Neural cell (in vitro differentiated cells): ENCODE measurements at regions not wholly inside any gene's neighbourhood (a gene's known extent, or its start where the extent isn't known, plus 50 kb on each side); places are given as distances from the start of the nearest gene placed in this dataset.

Source experiments
- H2AFZ ChIP-seq: fragments of 200-600, 300-800 bp; sonication (generic), shearing (Covaris generic); 2 replicates; pipeline ENCODE4 v1.6.0; 2014; ENCODE audit warnings: low read depth, mild to moderate bottlenecking, antibody characterized with exemption, low read length, moderate library complexity
- H3F3A ChIP-seq: fragments of 200-600 bp; shearing (Covaris generic); 2 replicates; pipeline ENCODE4 v1.6.1; 2016; ENCODE audit warnings: mild to moderate bottlenecking, moderate library complexity, mixed read lengths, antibody characterized with exemption, low read length; ENCODE audit not compliant: insufficient read depth, poor library complexity, severe bottlenecking
- H3K27ac ChIP-seq: fragments of 200-600, 300-800 bp; sonication (generic), shearing (Covaris generic); 2 replicates; pipeline ENCODE4 v1.5.1; 2014; ENCODE audit warnings: mild to moderate bottlenecking, low read length, moderate library complexity
- H3K27me3 ChIP-seq: fragments of 300-800, 200-600 bp; sonication (generic), shearing (Covaris generic); 2 replicates; pipeline ENCODE4 v1.6.0; 2014; ENCODE audit warnings: mild to moderate bottlenecking, low read depth, low read length, moderate library complexity; ENCODE audit not compliant: insufficient read depth
- H3K36me3 ChIP-seq: fragments of 300-800, 200-600 bp; sonication (generic), shearing (Covaris generic); 2 replicates; pipeline ENCODE4 v1.5.1; 2014; ENCODE audit warnings: mild to moderate bottlenecking, antibody characterized with exemption, low read length, moderate library complexity; ENCODE audit not compliant: insufficient read depth
- H3K4me2 ChIP-seq: fragments of 300-800, 200-600 bp; sonication (generic), shearing (Covaris generic); 2 replicates; pipeline ENCODE4 v1.6.0; 2014; ENCODE audit warnings: mild to moderate bottlenecking, low read length
- H3K4me3 ChIP-seq: fragments of 300-800, 200-600 bp; sonication (generic), shearing (Covaris generic); 2 replicates; pipeline ENCODE4 v1.5.1; 2014; ENCODE audit warnings: mild to moderate bottlenecking, low read length, moderate library complexity
- H3K79me2 ChIP-seq: fragments of 200-600 bp; shearing (Covaris generic); replicated peaks from 2 replicates; pipeline ENCODE4 v1.6.0; 2014; ENCODE audit warnings: mild to moderate bottlenecking, low read length, moderate library complexity; ENCODE audit not compliant: insufficient read depth
- H3K9ac ChIP-seq: fragments of 300-800, 200-600 bp; sonication (generic), shearing (Covaris generic); 2 replicates; pipeline ENCODE4 v1.6.1; 2016; ENCODE audit warnings: mild to moderate bottlenecking, low read length, mixed read lengths
- H3K9me2 ChIP-seq: fragments of 200-600 bp; shearing (Covaris generic); 2 replicates; pipeline ENCODE4 v1.6.1; 2016; ENCODE audit warnings: mild to moderate bottlenecking, low read length, mixed read lengths; ENCODE audit not compliant: insufficient read depth
- H3K9me3 ChIP-seq: fragments of 200-600, 300-800 bp; sonication (generic), shearing (Covaris generic); 2 replicates; pipeline ENCODE4 v1.6.1; 2016; ENCODE audit warnings: mild to moderate bottlenecking, mixed run types, low read length, moderate library complexity, mixed read lengths
- H4K20me1 ChIP-seq: fragments of 200-600 bp; shearing (Covaris generic); 2 replicates; pipeline ENCODE4 v1.6.1; 2016; ENCODE audit warnings: mild to moderate bottlenecking, mixed run types; ENCODE audit not compliant: insufficient read depth
- EP300 ChIP-seq: fragments of 450-650 bp; conservative IDR thresholded peaks from 2 replicates; pipeline ENCODE4 v1.6.1; 2014; ENCODE audit warnings: antibody characterized with exemption, mild to moderate bottlenecking, moderate library complexity; ENCODE audit not compliant: poor library complexity, severe bottlenecking
- EZH2 ChIP-seq: fragments of 200-600, 300-800 bp; shearing (Covaris generic), sonication (generic); IDR thresholded peaks from 2 replicates; pipeline ENCODE4 v1.6.1; 2014; ENCODE audit warnings: antibody characterized with exemption, low read length, borderline replicate concordance, mild to moderate bottlenecking; ENCODE audit not compliant: insufficient read depth, poor library complexity, severe bottlenecking
- MXI1 ChIP-seq: fragments of 450-650 bp; conservative IDR thresholded peaks from 2 replicates; pipeline ENCODE4 v1.6.1; 2014; ENCODE audit warnings: antibody characterized with exemption, mild to moderate bottlenecking; ENCODE audit not compliant: poor library complexity, severe bottlenecking
- POLR2AphosphoS5 ChIP-seq: IDR thresholded peaks from 2 replicates; pipeline ENCODE4 v1.6.1; 2012
- RAD21 ChIP-seq: fragments of 450-650 bp; conservative IDR thresholded peaks from 2 replicates; pipeline ENCODE4 v1.6.1; 2014; ENCODE audit warnings: antibody characterized with exemption, mild to moderate bottlenecking, moderate library complexity
- SMC3 ChIP-seq: fragments of 450-650 bp; conservative IDR thresholded peaks from 2 replicates; pipeline ENCODE4 v1.6.1; 2014; ENCODE audit warnings: antibody characterized with exemption, mild to moderate bottlenecking, moderate library complexity; ENCODE audit not compliant: poor library complexity
- TAF1 ChIP-seq: IDR thresholded peaks from 2 replicates; pipeline ENCODE4 v1.6.1; 2012; ENCODE audit warnings: low read depth
- TF ChIP-seq, protein P1 (sequence below): IDR thresholded peaks from 2 replicates; pipeline ENCODE4 v1.6.1; 2012; ENCODE audit warnings: borderline replicate concordance
- TF ChIP-seq, protein P2 (sequence below): fragments of 450-650 bp; IDR thresholded peaks from 2 replicates; pipeline ENCODE4 v1.5.1; 2014; ENCODE audit warnings: antibody characterized with exemption, mild to moderate bottlenecking, moderate library complexity; ENCODE audit not compliant: poor library complexity, severe bottlenecking

DNA sequence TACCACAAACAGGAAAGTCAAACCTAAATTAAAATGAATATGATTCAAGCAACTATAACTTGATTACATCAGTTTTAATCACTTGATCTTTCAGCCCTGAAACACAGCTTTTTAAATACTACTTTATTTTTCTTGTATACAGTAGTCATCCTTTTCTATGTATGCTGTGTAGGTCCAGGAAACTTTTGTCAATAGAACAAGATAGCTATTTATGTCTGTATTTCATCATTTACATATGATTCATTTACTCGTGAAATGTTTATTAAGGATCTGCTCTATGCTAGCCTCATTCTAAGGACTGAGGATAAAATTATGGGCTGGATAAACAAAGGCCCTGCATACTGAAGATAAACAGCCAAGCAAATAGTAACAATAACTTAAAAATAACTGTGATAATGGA lies 930.2 kb downstream of the TFAP2A start:
- Histone ChIP-seq H3K27ac (no peak overlapping the region), H3F3A (no peaks in the 10 kb centered on the region), H3K9ac (no peak overlapping the region), H3K9me2 (no peaks in the 10 kb centered on the region), H3K27me3 (no peaks in the 10 kb centered on the region), H3K4me2 (no peak overlapping the region), H3K4me3 (no peak overlapping the region), H4K20me1 (no peaks in the 10 kb centered on the region), H3K79me2 (no peaks in the 10 kb centered on the region), H3K9me3 (no peaks in the 10 kb centered on the region), H3K36me3 (no peaks in the 10 kb centered on the region), H2AFZ (no peak overlapping the region)
- TF ChIP-seq EZH2 (no peak), TAF1 (no peak), RAD21 (no peak), MXI1 (no peak), SMC3 (no peak)
- TF ChIP-seq, protein P1, sequence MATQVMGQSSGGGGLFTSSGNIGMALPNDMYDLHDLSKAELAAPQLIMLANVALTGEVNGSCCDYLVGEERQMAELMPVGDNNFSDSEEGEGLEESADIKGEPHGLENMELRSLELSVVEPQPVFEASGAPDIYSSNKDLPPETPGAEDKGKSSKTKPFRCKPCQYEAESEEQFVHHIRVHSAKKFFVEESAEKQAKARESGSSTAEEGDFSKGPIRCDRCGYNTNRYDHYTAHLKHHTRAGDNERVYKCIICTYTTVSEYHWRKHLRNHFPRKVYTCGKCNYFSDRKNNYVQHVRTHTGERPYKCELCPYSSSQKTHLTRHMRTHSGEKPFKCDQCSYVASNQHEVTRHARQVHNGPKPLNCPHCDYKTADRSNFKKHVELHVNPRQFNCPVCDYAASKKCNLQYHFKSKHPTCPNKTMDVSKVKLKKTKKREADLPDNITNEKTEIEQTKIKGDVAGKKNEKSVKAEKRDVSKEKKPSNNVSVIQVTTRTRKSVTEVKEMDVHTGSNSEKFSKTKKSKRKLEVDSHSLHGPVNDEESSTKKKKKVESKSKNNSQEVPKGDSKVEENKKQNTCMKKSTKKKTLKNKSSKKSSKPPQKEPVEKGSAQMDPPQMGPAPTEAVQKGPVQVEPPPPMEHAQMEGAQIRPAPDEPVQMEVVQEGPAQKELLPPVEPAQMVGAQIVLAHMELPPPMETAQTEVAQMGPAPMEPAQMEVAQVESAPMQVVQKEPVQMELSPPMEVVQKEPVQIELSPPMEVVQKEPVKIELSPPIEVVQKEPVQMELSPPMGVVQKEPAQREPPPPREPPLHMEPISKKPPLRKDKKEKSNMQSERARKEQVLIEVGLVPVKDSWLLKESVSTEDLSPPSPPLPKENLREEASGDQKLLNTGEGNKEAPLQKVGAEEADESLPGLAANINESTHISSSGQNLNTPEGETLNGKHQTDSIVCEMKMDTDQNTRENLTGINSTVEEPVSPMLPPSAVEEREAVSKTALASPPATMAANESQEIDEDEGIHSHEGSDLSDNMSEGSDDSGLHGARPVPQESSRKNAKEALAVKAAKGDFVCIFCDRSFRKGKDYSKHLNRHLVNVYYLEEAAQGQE, result no peak

GRCh38 chr6:9484091-9484490 lies 930.8 kb downstream of the TFAP2A start:
- no peak overlapping the region for H2AFZ ChIP-seq
- H3K27me3 ChIP-seq, result no peaks in the 10 kb centered on the region
- no peaks in the 10 kb centered on the region for H3K79me2 ChIP-seq
- H3K4me3 ChIP-seq, result no peak overlapping the region
- H3K9me2 ChIP-seq, result no peaks in the 10 kb centered on the region
- no peaks in the 10 kb centered on the region for H3K36me3 ChIP-seq
- no peaks in the 10 kb centered on the region for H4K20me1 ChIP-seq
- TF ChIP-seq, protein P1, result no peak
- no peak for TF ChIP-seq SMC3
- TF ChIP-seq, protein P2, sequence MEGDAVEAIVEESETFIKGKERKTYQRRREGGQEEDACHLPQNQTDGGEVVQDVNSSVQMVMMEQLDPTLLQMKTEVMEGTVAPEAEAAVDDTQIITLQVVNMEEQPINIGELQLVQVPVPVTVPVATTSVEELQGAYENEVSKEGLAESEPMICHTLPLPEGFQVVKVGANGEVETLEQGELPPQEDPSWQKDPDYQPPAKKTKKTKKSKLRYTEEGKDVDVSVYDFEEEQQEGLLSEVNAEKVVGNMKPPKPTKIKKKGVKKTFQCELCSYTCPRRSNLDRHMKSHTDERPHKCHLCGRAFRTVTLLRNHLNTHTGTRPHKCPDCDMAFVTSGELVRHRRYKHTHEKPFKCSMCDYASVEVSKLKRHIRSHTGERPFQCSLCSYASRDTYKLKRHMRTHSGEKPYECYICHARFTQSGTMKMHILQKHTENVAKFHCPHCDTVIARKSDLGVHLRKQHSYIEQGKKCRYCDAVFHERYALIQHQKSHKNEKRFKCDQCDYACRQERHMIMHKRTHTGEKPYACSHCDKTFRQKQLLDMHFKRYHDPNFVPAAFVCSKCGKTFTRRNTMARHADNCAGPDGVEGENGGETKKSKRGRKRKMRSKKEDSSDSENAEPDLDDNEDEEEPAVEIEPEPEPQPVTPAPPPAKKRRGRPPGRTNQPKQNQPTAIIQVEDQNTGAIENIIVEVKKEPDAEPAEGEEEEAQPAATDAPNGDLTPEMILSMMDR, result no peak
- no peak for TF ChIP-seq TAF1
- no peak for TF ChIP-seq POLR2AphosphoS5
- no peak for TF ChIP-seq EP300
- TF ChIP-seq RAD21, result no peak
- no peak for TF ChIP-seq EZH2
- TF ChIP-seq MXI1, result no peak
- H3K27ac ChIP-seq, result no peak overlapping the region
- no peak overlapping the region for H3K4me2 ChIP-seq
- H3K9ac ChIP-seq, result no peak overlapping the region
- no peaks in the 10 kb centered on the region for H3F3A ChIP-seq
- H3K9me3 ChIP-seq, result no peaks in the 10 kb centered on the region
